ENCODE measurements at regions not wholly inside any gene's neighbourhood (a gene's known extent, or its start where the extent isn't known, plus 50 kb on each side); places are given as distances from the start of the nearest gene placed in this dataset.
"Not testable (repeated sequence)": the region's sequence is repeated elsewhere in the genome, so short reads cannot be mapped to it uniquely, and the experiment has no call there.

GRCh38 chr17:5913641-5914040 lies 156.5 kb upstream of the WSCD1 start:
- no peak for DNase-seq

GRCh38 chr17:5915337-5915736 lies 154.8 kb upstream of the WSCD1 start:
- no peak for DNase-seq

GRCh38 chr17:5919089-5919488 lies 151.1 kb upstream of the WSCD1 start:
- no peak for DNase-seq

- no peak for DNase-seq
These were observed 148.5 kb upstream of the WSCD1 start for GRCh38 chr17:5921512-5922282.

DNA sequence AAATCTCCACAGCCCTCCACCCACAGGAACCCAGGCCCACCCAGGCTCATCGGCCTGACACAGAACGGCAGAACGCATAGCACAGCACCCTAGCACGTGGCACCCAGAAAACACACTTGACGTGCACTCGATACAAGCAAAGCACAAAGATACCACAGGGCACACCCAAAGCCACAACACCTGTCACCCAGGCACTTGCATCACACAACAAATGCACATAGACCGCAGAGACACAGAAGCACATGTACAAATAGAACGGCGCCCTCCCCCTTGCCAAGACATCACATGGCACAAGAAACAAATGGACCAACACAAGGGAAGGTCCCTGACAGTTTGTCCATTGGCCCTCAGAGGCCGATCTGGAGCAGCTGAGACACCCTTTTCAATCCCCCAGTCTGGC lies 147.7 kb upstream of the WSCD1 start:
- DNase-seq, result no peak

DNA sequence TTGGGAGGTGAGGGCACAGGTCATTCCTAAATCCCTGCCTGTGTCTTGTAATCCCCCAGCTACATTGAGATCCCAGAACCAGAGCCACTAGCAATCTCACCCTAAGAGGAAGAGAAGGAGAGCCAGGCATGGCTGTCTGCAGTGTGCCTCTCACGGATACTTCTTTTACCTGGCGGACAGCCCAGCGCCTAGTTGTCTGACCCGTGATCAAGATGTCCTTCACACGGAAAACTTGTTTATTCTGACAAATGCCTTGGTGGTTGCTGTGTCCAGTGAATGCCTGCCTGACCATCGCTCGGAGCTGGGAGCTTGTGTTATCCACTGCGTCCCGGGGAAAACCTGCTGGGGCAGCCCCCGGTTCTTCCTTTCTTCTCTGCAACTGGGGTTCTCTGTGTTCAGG lies 140.5 kb upstream of the WSCD1 start:
- no peak for DNase-seq

GRCh38 chr17:5930555-5930954 lies 139.6 kb upstream of the WSCD1 start:
- DNase-seq, result not testable (repeated sequence)

DNA sequence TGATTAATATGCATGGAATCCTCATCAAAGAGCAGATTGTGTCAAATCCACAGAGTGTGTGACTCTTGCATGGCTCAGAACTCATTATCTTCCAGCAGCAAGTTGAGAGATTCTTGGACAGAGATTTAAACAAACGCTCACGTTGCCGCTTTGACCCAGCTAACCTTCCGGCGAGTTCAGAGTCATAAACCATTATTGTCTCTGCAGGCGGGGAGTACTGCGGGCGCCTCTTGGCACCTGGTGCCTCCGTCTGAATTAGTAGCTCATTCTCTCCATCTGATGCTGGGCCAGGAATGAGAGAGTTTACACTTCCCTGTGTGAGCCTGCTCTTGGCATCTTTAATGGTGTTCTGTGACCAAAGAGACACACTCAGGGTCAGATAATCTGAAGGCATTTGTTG lies 138.6 kb upstream of the WSCD1 start:
- DNase-seq, result no peak

- no peak for DNase-seq
These were observed 136.7 kb upstream of the WSCD1 start for GRCh38 chr17:5933430-5933829.

GRCh38 chr17:5941258-5941657 lies 128.9 kb upstream of the WSCD1 start:
- no peak for DNase-seq

DNA sequence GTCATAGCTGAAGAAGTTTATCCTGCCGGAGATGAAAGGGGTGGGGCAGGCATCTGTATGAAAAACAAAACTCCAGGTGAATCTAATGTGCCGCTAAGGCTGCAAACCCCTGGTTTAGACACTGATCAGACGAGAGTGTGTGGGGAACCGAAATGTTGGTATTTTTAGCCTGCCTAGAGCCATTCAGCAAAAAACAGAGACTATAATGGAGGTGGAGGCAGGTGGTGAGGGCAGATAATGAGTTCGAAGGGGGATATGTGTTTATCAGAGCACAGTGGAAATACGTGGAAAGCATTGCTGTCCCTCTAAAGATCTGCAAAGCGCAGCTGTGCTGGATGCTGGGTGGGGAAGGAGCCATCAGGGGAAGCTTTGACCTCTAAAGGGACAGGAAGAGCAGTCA lies 127.5 kb upstream of the WSCD1 start:
- no peak for DNase-seq

GRCh38 chr17:5943232-5943631 lies 126.9 kb upstream of the WSCD1 start:
- no peak for DNase-seq

DNA sequence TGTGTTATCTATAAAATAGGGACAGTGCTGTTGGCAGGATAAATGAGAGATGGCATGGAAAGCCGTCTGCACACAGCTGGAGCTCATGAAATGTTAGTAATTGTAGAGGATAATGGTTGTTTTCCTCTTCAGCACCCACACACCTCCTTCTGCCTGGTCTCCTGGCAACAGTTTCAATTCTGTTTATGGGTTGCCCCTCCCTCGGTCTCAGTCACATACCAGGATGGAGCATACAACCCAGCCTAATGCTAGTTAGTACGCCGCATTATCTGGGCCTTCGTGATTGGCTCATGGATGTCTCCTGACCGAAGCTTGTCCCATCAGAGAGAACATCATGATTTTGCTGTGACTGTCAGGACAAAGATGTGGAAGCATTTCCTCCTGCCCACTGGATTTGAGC lies 126.2 kb upstream of the WSCD1 start:
- DNase-seq, result no peak

- DNase-seq, result no peak
These were observed 122.4 kb upstream of the WSCD1 start for GRCh38 chr17:5947701-5948180.

DNA sequence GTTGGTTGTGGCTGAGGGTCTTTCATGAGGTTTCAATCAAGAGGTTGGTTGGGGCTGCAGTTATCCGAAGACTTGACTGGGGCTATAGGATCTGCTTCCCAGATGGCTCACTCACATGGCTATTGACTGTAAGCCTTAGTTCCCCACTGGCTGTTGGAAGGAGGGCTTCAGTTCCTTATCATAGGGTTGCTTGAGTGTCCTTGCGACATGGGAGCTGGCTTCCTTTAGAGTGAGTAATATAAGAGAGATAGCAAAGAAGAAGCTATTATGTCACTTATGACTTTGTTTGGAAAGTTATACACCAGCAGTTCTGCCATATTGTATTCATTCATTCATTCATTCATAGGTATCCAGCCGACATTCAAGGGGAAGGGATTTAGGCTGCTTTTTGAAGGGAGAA lies 121.4 kb upstream of the WSCD1 start:
- DNase-seq, result no peak

DNA sequence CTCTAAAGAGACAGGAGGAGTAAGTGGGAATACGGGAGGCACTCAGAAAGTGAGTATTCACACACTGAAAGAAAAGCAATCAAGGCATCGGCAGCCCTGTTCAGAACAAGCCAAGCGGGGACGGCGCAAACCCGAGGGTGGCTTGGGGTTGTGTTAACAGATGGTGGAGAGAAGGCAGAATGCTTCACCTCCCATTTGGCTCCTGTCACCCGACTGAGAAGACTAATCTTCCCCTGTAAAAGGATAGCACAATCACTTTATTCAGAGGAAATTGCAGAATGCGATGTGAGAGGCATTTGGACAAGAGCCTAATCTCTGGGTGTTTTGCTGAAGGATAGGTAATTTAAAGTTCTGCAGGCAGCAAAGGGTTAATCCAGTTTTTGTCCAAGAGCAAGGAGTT lies 119.3 kb upstream of the WSCD1 start:
- no peak for DNase-seq

DNA sequence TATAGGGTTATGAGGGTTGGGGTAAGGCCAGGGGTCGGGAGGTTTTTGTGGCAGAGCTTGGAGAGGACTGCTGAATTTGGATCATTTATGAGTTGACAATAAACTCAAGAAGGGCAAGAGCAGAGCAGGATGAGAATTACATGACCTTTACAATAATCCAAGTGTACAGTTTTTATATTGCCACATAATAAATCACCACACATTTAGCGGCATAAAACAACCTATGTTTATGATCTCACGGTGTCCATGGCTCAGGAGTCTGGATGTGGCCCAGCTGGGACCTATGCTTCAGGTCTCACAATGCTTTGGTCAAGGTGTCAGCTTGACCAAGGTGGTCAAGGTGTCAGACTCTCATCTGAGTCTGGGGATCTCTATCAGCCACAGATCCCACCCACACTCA lies 118.3 kb upstream of the WSCD1 start:
- DNase-seq, result no peak

DNA sequence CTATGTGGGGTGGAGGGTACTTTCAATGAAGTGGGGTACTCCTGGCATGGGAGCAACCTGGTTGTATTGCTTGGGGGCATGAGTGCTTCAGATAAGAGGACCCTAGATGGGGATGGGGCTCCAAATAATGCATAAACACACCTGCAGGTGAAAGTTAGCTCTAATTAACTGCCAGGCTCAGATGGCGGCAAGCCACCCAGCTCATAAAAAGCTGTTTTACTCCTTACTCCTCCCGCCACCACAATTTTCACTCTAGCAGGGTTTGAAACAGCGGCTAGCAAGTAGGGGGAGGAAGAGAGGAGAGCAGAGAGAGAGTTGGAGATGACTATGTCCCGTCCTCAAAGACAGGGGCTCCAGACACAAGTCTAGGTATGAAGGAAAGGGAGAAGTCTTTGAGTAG lies 117.7 kb upstream of the WSCD1 start:
- DNase-seq, result no peak

GRCh38 chr17:5955764-5956163 lies 114.4 kb upstream of the WSCD1 start:
- DNase-seq, result no peak

DNA sequence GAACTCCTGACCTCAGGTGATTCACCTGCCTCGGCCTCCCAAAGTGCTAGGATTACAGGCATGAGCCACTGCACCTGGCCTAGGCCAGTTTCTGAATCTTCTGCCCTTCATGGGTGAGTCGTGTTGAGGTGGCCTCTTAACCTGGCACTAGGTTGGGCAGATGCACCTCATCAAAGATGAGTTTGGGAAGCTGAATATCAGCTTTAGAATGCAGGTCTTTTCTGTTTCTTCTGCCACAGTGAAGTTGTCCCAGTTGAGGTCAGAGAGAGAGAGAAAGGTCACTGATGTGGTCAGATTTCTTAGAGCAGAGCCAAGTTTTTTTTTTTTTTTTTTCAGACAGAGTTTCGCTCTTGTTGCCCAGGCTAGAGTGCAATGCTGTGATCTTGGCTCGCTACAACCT lies 111.3 kb upstream of the WSCD1 start:
- DNase-seq, result no peak

DNA sequence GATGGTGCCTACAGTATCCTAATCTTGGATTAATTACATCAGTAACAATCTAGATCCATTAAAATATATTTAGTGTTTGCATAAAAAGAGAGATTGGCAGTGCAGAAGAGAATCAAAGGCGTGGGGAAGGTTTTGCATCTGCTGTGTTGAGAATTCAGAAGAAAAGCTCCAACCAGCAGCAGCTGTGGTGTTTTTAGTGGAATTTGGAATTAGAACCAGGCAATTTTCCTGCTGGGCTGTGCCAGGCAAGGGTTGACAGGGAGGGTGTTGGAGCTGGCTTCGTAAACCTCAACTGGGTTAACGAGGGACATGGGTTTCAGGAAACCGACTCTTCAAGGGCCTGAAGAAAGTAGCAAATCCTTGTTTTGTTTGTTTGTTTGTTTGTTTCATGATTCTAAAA lies 107.8 kb upstream of the WSCD1 start:
- no peak for DNase-seq

- no peak for DNase-seq
These were observed 98.2 kb upstream of the WSCD1 start for GRCh38 chr17:5971969-5972368.

GRCh38 chr17:5973410-5973809 lies 96.8 kb upstream of the WSCD1 start:
- DNase-seq, result no peak

DNA sequence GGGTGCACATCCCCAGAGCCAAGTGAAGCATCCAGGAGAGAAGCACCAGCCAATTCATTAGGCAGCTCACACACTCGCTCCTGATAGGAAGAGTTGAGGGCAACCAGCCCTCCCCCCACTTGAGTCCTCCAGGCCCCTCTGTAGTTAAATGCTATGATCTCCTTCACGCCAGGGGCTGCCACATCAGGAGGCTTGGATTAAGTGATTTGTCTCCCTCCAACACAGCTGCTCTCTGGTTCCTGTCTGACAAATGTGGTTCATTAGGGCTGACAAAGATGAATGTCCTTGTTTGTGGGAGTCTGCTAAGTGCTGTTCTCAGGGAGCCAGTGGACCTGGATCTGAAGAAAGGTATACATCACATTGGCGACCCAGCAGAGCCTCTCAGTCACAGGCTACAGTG lies 94.5 kb upstream of the WSCD1 start:
- DNase-seq, result no peak

DNA sequence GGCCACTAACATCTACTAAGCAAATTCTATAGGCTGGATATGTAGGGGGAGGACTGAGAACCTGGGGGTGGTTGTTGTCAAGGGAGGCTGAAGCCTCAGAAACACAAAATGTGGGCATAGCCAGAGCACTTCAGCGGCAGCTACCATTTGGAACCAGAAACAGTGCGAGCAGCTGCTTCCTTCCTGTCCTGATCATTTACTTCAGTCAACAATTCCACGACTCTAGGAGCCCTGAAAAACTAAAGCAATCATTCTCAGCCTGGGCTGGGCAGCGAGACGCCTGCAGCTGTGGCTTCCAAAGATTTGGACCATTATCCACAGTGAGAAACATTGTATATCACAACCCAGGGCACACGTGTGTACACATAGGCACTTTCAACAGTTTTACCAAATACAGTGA lies 93.9 kb upstream of the WSCD1 start:
- DNase-seq, result no peak
